ENCODE measurements at regions not wholly inside any gene's neighbourhood (a gene's known extent, or its start where the extent isn't known, plus 50 kb on each side); places are given as distances from the start of the nearest gene placed in this dataset.

GRCh38 chr2:155982135-155982534, 350.4 kb downstream of the NR4A2 start:
- TF ChIP-seq CTCF (conservative IDR thresholded peaks at IDR 0.05 in 1 of 2, IDR thresholded peaks at IDR 0.05 in 1 of 2; ENCODE audit: low read depth in 1 of 2, low read length in 2 of 2) (no peak), EZH2 (IDR thresholded peaks at IDR 0.05; ENCODE audit: low read length, missing control alignments) (no peak)

Data from fibroblast of lung (primary cell).